ENCODE measurements at regions not wholly inside any gene's neighbourhood (a gene's known extent, or its start where the extent isn't known, plus 50 kb on each side); places are given as distances from the start of the nearest gene placed in this dataset.

GRCh38 chr12:118822512-118822911 is 158.8 kb upstream of the SRRM4 start:
- CTCF ChIA-PET, result interaction anchor here (0.6 kb wide), 1 partner anchor 66 kb away, joined by 3 read pairs; no protein-coding TSS in a partner anchor

GRCh38 chr12:118827047-118827446 is 154.3 kb upstream of the SRRM4 start:
- Mint-ChIP-seq H3K4me3 (no peak overlapping the region), H3K9me3 (no peaks in the 10 kb centered on the region), H3K4me1 (peaks cover 11% of the 10 kb centered on the region), H3K27ac (no peak overlapping the region), H3K36me3 (no peaks in the 10 kb centered on the region), H3K27me3 (ENCODE audit: low read depth) (no peaks in the 10 kb centered on the region)
- ChIA-PET POLR2A (no interaction called here), CTCF (interaction anchor here (0.8 to 1.3 kb wide), 4 partner anchors 14 to 391 kb away, joined by 3 to 4 read pairs (median 4); partner anchors contain the start of gene SRRM4)
- DNase-seq (ENCODE audit: low spot score), result no peak
- no peak for ATAC-seq
- TF ChIP-seq SMAD3 (CRISPR knock-in tag; IDR thresholded peaks at IDR 0.05; ENCODE audit: borderline replicate concordance) (no peak), NFYB (CRISPR knock-in tag; conservative IDR thresholded peaks at IDR 0.05; ENCODE audit: low read depth) (no peak)

More at GRCh38 chr12:118822512-118822911, 158.8 kb upstream of the SRRM4 start:
- POLR2A ChIA-PET, result no interaction called here
- TF ChIP-seq USF2 (CRISPR knock-in tag; IDR thresholded peaks at IDR 0.05), result no peak
- no peak for TF ChIP-seq ZBTB21 (CRISPR knock-in tag; IDR thresholded peaks at IDR 0.05; ENCODE audit: borderline replicate concordance)
- no peak for TF ChIP-seq KAT7 (CRISPR knock-in tag; IDR thresholded peaks at IDR 0.05; ENCODE audit: borderline replicate concordance)
- no peak for DNase-seq (ENCODE audit: low spot score)
- Mint-ChIP-seq H3K9me3 (no peaks in the 10 kb centered on the region), H3K4me3 (no peak overlapping the region), H3K36me3 (no peaks in the 10 kb centered on the region), H3K4me1 (peaks cover 2% of the 10 kb centered on the region), H3K27ac (no peak overlapping the region), H3K27me3 (ENCODE audit: low read depth) (peaks cover 2% of the 10 kb centered on the region; the same call in 1 of the 2 replicates)
- ATAC-seq, result no peak

GRCh38 chr12:118827606-118828005 is 153.7 kb upstream of the SRRM4 start:
- H3K9me3 Mint-ChIP-seq, result no peaks in the 10 kb centered on the region
- TF ChIP-seq HMGXB4 (CRISPR knock-in tag; IDR thresholded peaks at IDR 0.05), result no peak

GRCh38 chr12:118830296-118830695 is 151.0 kb upstream of the SRRM4 start:
- DNase-seq (ENCODE audit: low spot score), result no peak
- no peak overlapping the region for H3K4me3 Mint-ChIP-seq
- no peak for ATAC-seq
- no peak overlapping the region for H3K27ac Mint-ChIP-seq
- H3K9me3 Mint-ChIP-seq, result no peaks in the 10 kb centered on the region
- peaks cover 11% of the 10 kb centered on the region for H3K4me1 Mint-ChIP-seq
- CTCF ChIA-PET, result no interaction called here
- H3K27me3 Mint-ChIP-seq (ENCODE audit: low read depth), result peaks cover 9% of the 10 kb centered on the region; the same call in 1 of the 2 replicates
- no peaks in the 10 kb centered on the region for H3K36me3 Mint-ChIP-seq
- POLR2A ChIA-PET, result no interaction called here
- TF ChIP-seq MAX (CRISPR knock-in tag; IDR thresholded peaks at IDR 0.05) (no peak), ATF2 (CRISPR knock-in tag; IDR thresholded peaks at IDR 0.05; ENCODE audit: borderline replicate concordance, low read depth) (no peak), FOXP4 (CRISPR knock-in tag; IDR thresholded peaks at IDR 0.05) (no peak), SOX15 (CRISPR knock-in tag; IDR thresholded peaks at IDR 0.05) (no peak), ZNF232 (CRISPR knock-in tag; IDR thresholded peaks at IDR 0.05) (no peak), CREM (CRISPR knock-in tag; IDR thresholded peaks at IDR 0.05) (no peak), ATF1 (CRISPR knock-in tag; IDR thresholded peaks at IDR 0.05) (no peak), PRRX2 (CRISPR knock-in tag; IDR thresholded peaks at IDR 0.05) (no peak), ARID4B (CRISPR knock-in tag; IDR thresholded peaks at IDR 0.05; ENCODE audit: borderline replicate concordance) (no peak), ZNF317 (CRISPR knock-in tag; IDR thresholded peaks at IDR 0.05; ENCODE audit: borderline replicate concordance, low read depth) (no peak), NR3C1 (CRISPR knock-in tag; conservative IDR thresholded peaks at IDR 0.05; ENCODE audit: low read depth) (no peak), FOXP1 (CRISPR knock-in tag; IDR thresholded peaks at IDR 0.05; ENCODE audit: borderline replicate concordance) (no peak), SMAD4 (CRISPR knock-in tag; IDR thresholded peaks at IDR 0.05) (no peak)

More at GRCh38 chr12:118827606-118828005, 153.7 kb upstream of the SRRM4 start:
- ATAC-seq (no peak), DNase-seq (ENCODE audit: low spot score) (no peak)
- Mint-ChIP-seq H3K36me3 (no peaks in the 10 kb centered on the region), H3K4me1 (peaks cover 11% of the 10 kb centered on the region), H3K27me3 (ENCODE audit: low read depth) (no peaks in the 10 kb centered on the region), H3K27ac (no peak overlapping the region), H3K4me3 (no peak overlapping the region)
- ChIA-PET POLR2A (no interaction called here), CTCF (interaction anchor here (0.8 to 1.3 kb wide), 4 partner anchors 13 to 391 kb away, joined by 3 to 4 read pairs (median 4); partner anchors contain the start of gene SRRM4)
